ENCODE measurements at regions not wholly inside any gene's neighbourhood (a gene's known extent, or its start where the extent isn't known, plus 50 kb on each side); places are given as distances from the start of the nearest gene placed in this dataset.
"Not testable (repeated sequence)": the region's sequence is repeated elsewhere in the genome, so short reads cannot be mapped to it uniquely, and the experiment has no call there.

GRCh38 chr5:36782612-36783011, 94.0 kb upstream of the NIPBL start:
- DNase-seq (ENCODE audit: low read depth): not testable (repeated sequence)

DNA sequence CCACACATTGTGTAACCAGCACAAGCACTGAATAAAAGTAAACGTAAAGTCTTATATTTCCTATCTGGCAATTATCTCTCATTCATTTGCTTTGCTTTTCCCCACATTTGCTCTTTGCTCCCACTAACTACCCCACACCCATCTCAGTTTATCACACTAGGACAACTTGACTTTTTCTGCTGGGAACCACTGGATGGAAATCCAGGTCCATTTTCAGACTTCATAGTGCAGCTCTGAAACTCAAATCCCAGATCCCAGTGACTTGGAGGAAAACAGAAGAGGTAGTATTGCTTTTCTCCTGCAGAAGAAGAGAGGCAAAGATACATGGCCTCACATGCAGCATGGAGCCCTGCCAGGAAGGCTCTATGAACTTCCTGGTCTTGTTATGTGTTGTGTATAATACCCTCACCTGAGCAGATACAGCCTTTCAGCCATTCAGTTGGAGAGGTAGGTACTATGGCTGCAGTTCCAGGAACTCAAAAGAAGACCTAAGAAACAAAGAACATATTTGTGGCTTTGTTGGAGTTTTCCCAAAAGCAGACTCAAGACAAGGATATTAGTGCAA, 90.0 kb upstream of the NIPBL start:
- no peak for DNase-seq (ENCODE audit: low read depth)

DNA sequence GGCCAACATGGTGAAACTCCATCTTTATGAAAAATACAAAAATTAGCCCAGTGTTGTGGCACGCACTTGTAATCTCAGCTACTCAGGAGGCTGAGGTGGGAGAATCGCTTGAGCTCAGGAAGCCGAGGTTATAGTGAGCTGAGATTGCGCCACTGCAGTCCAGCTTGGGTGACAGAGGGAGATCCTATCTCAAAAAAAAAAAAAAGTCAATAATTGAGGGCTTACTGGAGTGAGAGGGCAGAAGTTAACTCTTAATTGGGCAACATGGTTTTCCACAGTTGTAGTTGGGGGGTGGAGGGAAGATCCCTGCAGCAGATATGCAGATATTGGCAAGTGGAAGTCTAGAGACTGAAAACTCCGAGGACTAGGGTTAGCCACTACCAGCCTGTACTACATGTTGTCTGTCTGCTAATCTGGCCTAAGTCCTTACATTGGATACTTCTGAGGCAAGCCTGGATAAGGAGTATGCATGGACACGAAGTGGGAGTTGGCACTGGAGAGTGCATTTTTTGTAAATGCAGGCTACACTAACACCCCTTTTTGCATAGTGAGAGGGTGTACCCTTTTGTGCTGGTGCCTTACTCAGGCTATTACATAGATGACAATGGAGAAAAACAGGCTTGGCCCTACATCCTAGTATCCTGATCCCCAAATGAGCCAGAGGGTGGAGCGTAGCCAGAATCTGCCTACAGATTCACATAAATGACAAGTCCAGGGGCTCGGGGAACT, 89.0 kb upstream of the NIPBL start:
- DNase-seq (ENCODE audit: low read depth): no peak

DNA sequence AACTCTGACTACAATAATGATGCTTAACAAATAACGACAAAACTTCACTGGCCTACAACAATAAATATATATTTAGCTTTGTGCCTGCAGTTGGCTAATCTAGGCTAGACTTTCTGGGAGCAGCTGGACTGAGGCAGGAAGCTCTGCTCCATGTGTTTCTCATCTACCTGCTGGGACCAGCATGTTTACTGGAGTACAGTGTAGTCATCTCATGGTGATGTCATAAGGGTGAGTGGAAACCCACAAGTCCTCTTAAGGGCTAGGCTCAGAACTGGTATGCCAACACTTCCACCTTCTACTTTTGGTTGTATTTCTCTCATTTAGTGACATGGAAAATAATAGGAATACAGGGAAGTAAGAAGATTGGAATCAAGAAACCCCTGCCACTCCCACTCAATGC, 85.7 kb upstream of the NIPBL start:
- DNase-seq (ENCODE audit: low read depth): no peak

- DNase-seq (ENCODE audit: low read depth): no peak
Measured at GRCh38 chr5:36792560-36793180, 83.9 kb upstream of the NIPBL start.

DNA sequence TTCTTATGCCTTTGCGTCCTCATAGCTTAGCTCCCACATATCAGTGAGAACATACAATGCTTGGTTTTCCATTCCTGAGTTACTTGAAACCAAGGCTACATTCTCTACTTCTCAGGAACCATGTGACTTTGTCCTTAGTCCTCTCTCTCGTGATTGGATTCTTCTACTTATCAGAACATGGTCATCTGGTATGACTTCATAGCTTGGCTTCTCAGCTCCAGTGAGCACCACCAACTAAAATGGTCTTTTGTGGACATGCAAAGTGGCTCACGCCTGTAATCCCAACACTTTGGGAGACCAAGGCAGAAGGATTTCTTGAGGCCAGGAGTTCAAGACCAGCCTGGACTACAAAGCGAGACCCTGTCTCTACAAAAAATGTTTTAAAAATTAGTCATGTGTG, 81.2 kb upstream of the NIPBL start:
- DNase-seq (ENCODE audit: low read depth): no peak

- DNase-seq (ENCODE audit: low read depth): no peak
Measured at GRCh38 chr5:36796155-36796554, 80.4 kb upstream of the NIPBL start.

- DNase-seq (ENCODE audit: low read depth): no peak
Measured at GRCh38 chr5:36801523-36801922, 75.0 kb upstream of the NIPBL start.

- DNase-seq (ENCODE audit: low read depth): no peak
Measured at GRCh38 chr5:36802187-36802586, 74.4 kb upstream of the NIPBL start.

DNA sequence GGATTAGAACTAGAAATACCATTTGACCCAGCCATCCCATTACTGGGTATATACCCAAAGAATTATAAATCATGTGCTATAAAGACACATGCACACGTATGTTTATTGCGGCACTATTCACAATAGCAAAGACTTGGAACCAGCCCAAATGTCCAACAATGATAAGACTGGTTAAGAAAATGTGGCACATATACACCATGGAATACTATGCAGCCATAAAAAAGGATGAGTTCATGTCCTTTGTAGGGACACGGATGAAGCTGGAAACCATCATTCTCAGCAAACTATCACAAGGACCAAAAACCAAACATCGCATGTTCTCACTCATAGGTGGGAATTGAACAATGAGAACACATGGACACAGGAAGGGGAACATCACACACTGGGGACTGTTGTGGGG, 63.3 kb upstream of the NIPBL start:
- not testable (repeated sequence) for DNase-seq (ENCODE audit: low read depth)

DNA sequence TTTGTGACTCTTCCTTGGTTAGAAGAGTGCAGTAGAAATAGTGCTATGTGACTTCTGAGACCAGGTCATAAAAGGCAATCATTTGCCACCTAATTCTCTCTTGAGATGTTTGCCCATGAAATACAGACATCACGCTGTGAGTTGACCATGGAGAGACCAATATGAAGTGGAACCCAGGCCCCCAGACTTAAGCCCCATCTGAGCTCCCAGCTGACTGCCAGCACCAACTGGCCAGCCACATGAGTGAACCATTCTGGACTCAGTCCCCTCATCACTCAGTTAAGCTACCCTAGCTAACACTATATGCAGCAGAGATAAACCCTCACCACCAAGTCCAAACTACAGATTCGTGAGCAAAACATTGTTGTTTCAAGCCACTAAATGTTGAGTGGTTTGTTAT, 60.7 kb upstream of the NIPBL start:
- no peak for DNase-seq (ENCODE audit: low read depth)

GRCh38 chr5:36820900-36821299, 55.7 kb upstream of the NIPBL start:
- no peak for DNase-seq (ENCODE audit: low read depth)

- no peak for DNase-seq (ENCODE audit: low read depth)
Measured at GRCh38 chr5:36826694-36827093, 49.9 kb upstream of the NIPBL start.
